HFF-Myc (cell line): ENCODE measurements at regions not wholly inside any gene's neighbourhood (a gene's known extent, or its start where the extent isn't known, plus 50 kb on each side); places are given as distances from the start of the nearest gene placed in this dataset.

Experiments
- DNase-seq: peaks from one replicate; pipeline ENCODE4 v3.0.0-alpha.2; 2011; ENCODE audit warnings: low read depth; ENCODE audit errors: extremely low read depth
- H3K4me3 ChIP-seq: replicated peaks from 2 replicates; pipeline ENCODE4 v1.5.1; 2011; ENCODE audit warnings: low read depth, mild to moderate bottlenecking, control low read depth, low read length
- CTCF ChIP-seq: IDR thresholded peaks from 2 replicates; pipeline ENCODE4 v1.5.1; 2012; ENCODE audit warnings: mild to moderate bottlenecking, low read depth, low read length, control low read depth; ENCODE audit errors: missing control alignments

GRCh38 chr14:51447411-51447810 lies 204.3 kb upstream of the FRMD6 start:
- H3K4me3 ChIP-seq: no peak overlapping the region
- no peak for TF ChIP-seq CTCF
- no peak for DNase-seq

GRCh38 chr14:51448831-51449670 lies 202.7 kb upstream of the FRMD6 start:
- no peak for TF ChIP-seq CTCF
- DNase-seq: peak; percentile 80
- no peak overlapping the region for H3K4me3 ChIP-seq

GRCh38 chr14:51449681-51450080 lies 202.0 kb upstream of the FRMD6 start:
- H3K4me3 ChIP-seq: no peak overlapping the region
- no peak for TF ChIP-seq CTCF
- no peak for DNase-seq

GRCh38 chr14:51451561-51451960 lies 200.1 kb upstream of the FRMD6 start:
- no peak for DNase-seq
- H3K4me3 ChIP-seq: no peak overlapping the region
- TF ChIP-seq CTCF: no peak

GRCh38 chr14:51453869-51454268 lies 197.8 kb upstream of the FRMD6 start:
- no peak overlapping the region for H3K4me3 ChIP-seq
- no peak for TF ChIP-seq CTCF
- DNase-seq: no peak

GRCh38 chr14:51454351-51454750 lies 197.4 kb upstream of the FRMD6 start:
- no peak for DNase-seq
- no peak overlapping the region for H3K4me3 ChIP-seq
- no peak for TF ChIP-seq CTCF
